ENCODE measurements at regions not wholly inside any gene's neighbourhood (a gene's known extent, or its start where the extent isn't known, plus 50 kb on each side); places are given as distances from the start of the nearest gene placed in this dataset.

DNA sequence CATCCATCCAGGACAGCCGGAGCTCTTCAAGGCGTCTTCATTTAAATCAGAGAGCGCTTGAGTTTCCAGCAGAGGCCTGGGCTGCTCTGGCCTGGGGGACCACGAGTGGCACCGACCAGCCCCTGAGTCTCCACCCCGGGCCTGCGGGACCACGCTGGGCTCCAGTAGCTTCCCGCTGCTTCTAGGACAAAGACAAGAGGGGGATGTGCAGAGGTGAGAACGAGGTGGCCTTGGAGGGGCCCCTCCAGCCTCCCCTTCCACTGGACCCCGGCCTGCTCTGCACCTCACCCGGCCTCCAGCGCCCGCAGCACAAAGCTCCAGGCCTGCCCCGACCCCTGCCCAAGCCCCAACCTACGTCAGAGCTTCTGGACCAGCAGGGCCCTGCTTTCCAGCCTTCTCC, 81.6 kb downstream of the IRX2 start:
- H3K4me1 ChIP-seq = no peaks in the 10 kb centered on the region
- TF ChIP-seq, protein P1, sequence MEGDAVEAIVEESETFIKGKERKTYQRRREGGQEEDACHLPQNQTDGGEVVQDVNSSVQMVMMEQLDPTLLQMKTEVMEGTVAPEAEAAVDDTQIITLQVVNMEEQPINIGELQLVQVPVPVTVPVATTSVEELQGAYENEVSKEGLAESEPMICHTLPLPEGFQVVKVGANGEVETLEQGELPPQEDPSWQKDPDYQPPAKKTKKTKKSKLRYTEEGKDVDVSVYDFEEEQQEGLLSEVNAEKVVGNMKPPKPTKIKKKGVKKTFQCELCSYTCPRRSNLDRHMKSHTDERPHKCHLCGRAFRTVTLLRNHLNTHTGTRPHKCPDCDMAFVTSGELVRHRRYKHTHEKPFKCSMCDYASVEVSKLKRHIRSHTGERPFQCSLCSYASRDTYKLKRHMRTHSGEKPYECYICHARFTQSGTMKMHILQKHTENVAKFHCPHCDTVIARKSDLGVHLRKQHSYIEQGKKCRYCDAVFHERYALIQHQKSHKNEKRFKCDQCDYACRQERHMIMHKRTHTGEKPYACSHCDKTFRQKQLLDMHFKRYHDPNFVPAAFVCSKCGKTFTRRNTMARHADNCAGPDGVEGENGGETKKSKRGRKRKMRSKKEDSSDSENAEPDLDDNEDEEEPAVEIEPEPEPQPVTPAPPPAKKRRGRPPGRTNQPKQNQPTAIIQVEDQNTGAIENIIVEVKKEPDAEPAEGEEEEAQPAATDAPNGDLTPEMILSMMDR (IDR thresholded peaks at IDR 0.05) = no peak
- no peak overlapping the region for H3K4me3 ChIP-seq
- H3K36me3 ChIP-seq = no peaks in the 10 kb centered on the region
- no peak overlapping the region for H3K27ac ChIP-seq
- peaks cover 0 to 3% of the 10 kb centered on the region in 2 donors for H3K27me3 ChIP-seq
- DNase-seq = no peak
- H3K9me3 ChIP-seq = no peaks in the 10 kb centered on the region
- intact Hi-C loops (cut with DNase I; ENCODE audit: low total_unique reads) = no loop called here

DNA sequence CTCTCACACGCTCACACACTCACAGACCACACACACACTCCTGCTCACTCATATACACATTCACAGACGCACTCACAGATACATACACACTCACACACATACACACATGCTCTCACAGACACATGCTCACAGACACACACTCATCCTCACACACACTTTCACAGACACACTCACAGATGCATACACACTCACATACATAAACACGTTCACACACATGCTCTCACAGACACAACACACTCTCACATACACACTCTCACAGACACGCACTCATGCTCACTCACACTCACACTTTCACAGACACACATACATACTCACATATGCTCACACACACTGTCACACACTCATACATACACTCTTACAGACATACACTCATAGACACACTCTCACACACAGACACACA, 82.2 kb downstream of the IRX2 start:
- no peak for DNase-seq
- no peak overlapping the region for H3K27ac ChIP-seq
- intact Hi-C loops (cut with DNase I; ENCODE audit: low total_unique reads) = no loop called here
- no peaks in the 10 kb centered on the region for H3K9me3 ChIP-seq
- no peak overlapping the region for H3K4me3 ChIP-seq
- no peaks in the 10 kb centered on the region for H3K36me3 ChIP-seq
- H3K4me1 ChIP-seq = no peaks in the 10 kb centered on the region
- TF ChIP-seq, protein P1 (IDR thresholded peaks at IDR 0.05) = no peak
- H3K27me3 ChIP-seq = peaks cover 0 to 3% of the 10 kb centered on the region in 2 donors

DNA sequence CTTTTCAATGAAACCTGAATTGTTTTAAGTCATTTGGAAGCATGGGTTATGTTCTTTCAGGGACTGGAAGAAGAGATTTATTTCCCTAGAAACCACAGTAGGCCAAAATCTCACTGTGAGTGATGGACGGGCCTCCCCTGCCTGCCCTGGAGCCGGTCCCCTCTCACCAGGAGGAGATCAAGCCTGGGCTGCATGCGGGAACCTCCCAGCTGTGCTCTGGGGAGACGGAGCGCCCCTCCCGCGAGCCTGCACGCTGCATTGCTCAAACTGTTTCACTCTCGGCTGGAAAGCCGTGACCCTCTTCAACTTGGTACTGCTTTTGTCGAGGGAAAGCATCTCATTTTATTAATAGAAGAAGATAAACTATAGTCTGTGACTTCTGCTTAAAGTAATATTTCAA, 85.4 kb downstream of the IRX2 start:
- no peak overlapping the region for H3K27ac ChIP-seq
- TF ChIP-seq, protein P1 (IDR thresholded peaks at IDR 0.05) = no peak
- H3K27me3 ChIP-seq = peaks cover 0 to 3% of the 10 kb centered on the region in 2 donors
- no peaks in the 10 kb centered on the region for H3K9me3 ChIP-seq
- intact Hi-C loops (cut with DNase I; ENCODE audit: low total_unique reads) = no loop called here
- DNase-seq = no peak
- H3K36me3 ChIP-seq = no peaks in the 10 kb centered on the region
- H3K4me3 ChIP-seq = no peak overlapping the region
- no peaks in the 10 kb centered on the region for H3K4me1 ChIP-seq

DNA sequence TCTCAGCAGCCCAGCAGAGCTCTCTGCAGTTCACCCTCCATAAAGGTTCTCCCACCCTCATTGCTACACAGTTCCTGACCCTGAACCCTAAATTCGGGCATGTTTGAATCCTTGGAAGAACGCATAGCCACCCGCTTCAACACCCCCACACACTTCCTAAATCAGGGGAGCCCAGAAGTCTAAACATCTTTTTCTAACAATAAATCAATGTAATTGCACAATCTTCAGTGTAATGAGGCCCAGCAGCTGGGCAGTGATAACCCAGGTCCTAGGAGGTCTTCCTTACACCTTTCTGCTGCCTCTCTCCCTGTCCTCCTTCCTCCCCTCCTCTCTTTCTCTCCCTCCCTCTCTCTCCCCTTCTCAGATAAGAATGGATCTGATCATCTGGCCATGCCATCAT, 88.0 kb downstream of the IRX2 start:
- no peaks in the 10 kb centered on the region for H3K9me3 ChIP-seq
- no peak for DNase-seq

DNA sequence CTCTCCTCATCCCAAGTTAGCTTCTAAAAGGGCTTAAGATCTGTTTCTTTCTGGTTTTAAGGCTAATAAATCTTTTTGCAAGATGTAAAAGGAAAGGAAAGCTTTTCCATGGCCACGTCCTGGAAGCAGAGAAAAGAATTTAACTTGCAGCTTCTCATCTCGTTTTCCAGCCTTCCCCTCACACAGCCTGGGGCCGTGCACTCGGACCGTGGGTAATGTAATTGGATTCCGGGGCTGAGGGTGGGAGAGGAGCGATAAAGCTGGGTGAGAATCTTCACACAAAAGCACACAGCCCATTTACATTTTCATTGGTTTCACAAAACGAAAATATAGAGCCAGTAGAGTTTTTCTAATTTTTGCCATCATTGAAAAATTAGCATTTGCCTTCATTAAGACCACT, 91.2 kb downstream of the IRX2 start:
- intact Hi-C loops (cut with DNase I; ENCODE audit: low total_unique reads) = no loop called here
- TF ChIP-seq, protein P1 (IDR thresholded peaks at IDR 0.05) = no peak

More for the DNA sequence above, 88.0 kb downstream of the IRX2 start:
- Histone ChIP-seq H3K27ac (no peak overlapping the region), H3K4me1 (no peaks in the 10 kb centered on the region), H3K27me3 (peaks cover 0 to 7% of the 10 kb centered on the region in 2 donors), H3K4me3 (no peak overlapping the region), H3K36me3 (no peaks in the 10 kb centered on the region)
- TF ChIP-seq, protein P1 (IDR thresholded peaks at IDR 0.05) = no peak
- intact Hi-C loops (cut with DNase I; ENCODE audit: low total_unique reads) = no loop called here

DNA sequence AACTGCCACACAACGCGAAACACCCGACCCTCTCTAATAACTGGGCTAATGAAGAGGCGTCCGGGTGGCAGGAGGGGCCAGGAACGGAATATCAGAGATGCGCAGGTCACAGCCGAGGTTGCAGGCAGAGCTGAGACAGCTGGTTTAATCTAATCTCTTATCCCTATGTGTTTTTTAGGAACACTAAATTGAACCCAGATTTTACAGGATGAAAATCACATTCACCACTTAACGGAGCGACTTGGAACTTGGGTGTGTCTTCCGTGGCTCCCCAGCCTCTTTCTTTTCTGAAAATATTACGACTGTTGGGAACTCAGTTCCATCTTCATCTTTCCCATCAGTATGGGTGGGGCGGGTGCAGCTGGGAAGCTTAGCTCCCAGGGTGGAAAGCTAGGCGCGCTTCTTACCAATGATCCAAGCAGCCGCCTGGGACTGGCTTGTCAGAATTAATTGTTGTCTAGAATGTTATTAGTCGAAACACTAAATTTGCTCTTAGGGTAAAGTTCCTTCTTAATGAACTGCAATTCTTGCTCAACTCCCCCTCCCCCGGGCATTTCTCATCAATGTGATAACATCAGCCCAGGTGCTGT, 92.5 kb downstream of the IRX2 start:
- Histone ChIP-seq H3K4me1 (no peaks in the 10 kb centered on the region), H3K4me3 (no peak overlapping the region), H3K36me3 (no peaks in the 10 kb centered on the region), H3K27ac (no peak overlapping the region), H3K9me3 (no peaks in the 10 kb centered on the region), H3K27me3 (peaks cover 0 to 11% of the 10 kb centered on the region in 2 donors)
- DNase-seq = no peak
- TF ChIP-seq, protein P1 (IDR thresholded peaks at IDR 0.05) = no peak
- intact Hi-C loops (cut with DNase I; ENCODE audit: low total_unique reads) = no loop called here

More for the DNA sequence above, 91.2 kb downstream of the IRX2 start:
- no peak overlapping the region for H3K27ac ChIP-seq
- H3K36me3 ChIP-seq = no peaks in the 10 kb centered on the region
- H3K4me3 ChIP-seq = no peak overlapping the region
- peaks cover 0 to 7% of the 10 kb centered on the region in 2 donors for H3K27me3 ChIP-seq
- H3K4me1 ChIP-seq = no peaks in the 10 kb centered on the region
- H3K9me3 ChIP-seq = no peaks in the 10 kb centered on the region
- DNase-seq = no peak

Measured in tibial artery (tissue), 4 donors.